ENCODE measurements at regions not wholly inside any gene's neighbourhood (a gene's known extent, or its start where the extent isn't known, plus 50 kb on each side); places are given as distances from the start of the nearest gene placed in this dataset.

GRCh38 chr17:53321651-53322050 is 501.1 kb upstream of the KIF2B start:
- Histone ChIP-seq H3K36me3 (no peaks in the 10 kb centered on the region), H3K4me3 (no peak overlapping the region), H3K9me3 (no peaks in the 10 kb centered on the region), H3K27ac (no peak overlapping the region), H3K27me3 (no peaks in the 10 kb centered on the region), H3K4me1 (no peaks in the 10 kb centered on the region)
- intact Hi-C loops (cut with DNase I), result no loop called here
- TF ChIP-seq CTCF (IDR thresholded peaks at IDR 0.05), result no peak
- no peak for TF ChIP-seq POLR2A (IDR thresholded peaks at IDR 0.05)
- no peak for DNase-seq
- 50 to 63% methylated on average over 2 of the region's 2 CpGs for WGBS, 2 donors

- WGBS, 2 donors, result 86 to 89% methylated on average over 3 of the region's 3 CpGs
Observed at GRCh38 chr17:53319947-53320346, 502.8 kb upstream of the KIF2B start.

GRCh38 chr17:53316988-53317387 is 505.7 kb upstream of the KIF2B start:
- 59 to 67% methylated on average over 1 of the region's 1 CpG for WGBS, 2 donors
- H3K9me3 ChIP-seq, result no peaks in the 10 kb centered on the region
- TF ChIP-seq POLR2A (IDR thresholded peaks at IDR 0.05) (no peak), CTCF (IDR thresholded peaks at IDR 0.05) (no peak)
- no peaks in the 10 kb centered on the region for H3K36me3 ChIP-seq
- no peak overlapping the region for H3K4me3 ChIP-seq
- H3K27ac ChIP-seq, result no peak overlapping the region
- no peak for DNase-seq
- H3K4me1 ChIP-seq, result no peaks in the 10 kb centered on the region
- no peaks in the 10 kb centered on the region for H3K27me3 ChIP-seq
- intact Hi-C loops (cut with DNase I), result no loop called here

More at GRCh38 chr17:53319947-53320346, 502.8 kb upstream of the KIF2B start:
- TF ChIP-seq POLR2A (IDR thresholded peaks at IDR 0.05) (no peak), CTCF (IDR thresholded peaks at IDR 0.05) (no peak)
- Histone ChIP-seq H3K27me3 (no peaks in the 10 kb centered on the region), H3K4me3 (no peak overlapping the region), H3K4me1 (no peaks in the 10 kb centered on the region), H3K9me3 (no peaks in the 10 kb centered on the region), H3K36me3 (no peaks in the 10 kb centered on the region), H3K27ac (no peak overlapping the region)
- no peak for DNase-seq
- intact Hi-C loops (cut with DNase I), result no loop called here

- Histone ChIP-seq H3K9me3 (no peaks in the 10 kb centered on the region), H3K4me1 (no peaks in the 10 kb centered on the region), H3K27me3 (no peaks in the 10 kb centered on the region), H3K27ac (no peak overlapping the region), H3K4me3 (no peak overlapping the region), H3K36me3 (no peaks in the 10 kb centered on the region)
- no peak for TF ChIP-seq POLR2A (IDR thresholded peaks at IDR 0.05)
- no peak for TF ChIP-seq CTCF (IDR thresholded peaks at IDR 0.05)
- WGBS, 2 donors, result 75 to 77% methylated on average over 3 to 5 of the region's 5 CpGs
- intact Hi-C loops (cut with DNase I), result no loop called here
- no peak for DNase-seq
Observed at GRCh38 chr17:53316073-53316472, 506.7 kb upstream of the KIF2B start.

- DNase-seq, result no peak
- H3K27me3 ChIP-seq, result no peaks in the 10 kb centered on the region
- H3K36me3 ChIP-seq, result no peaks in the 10 kb centered on the region
- H3K4me3 ChIP-seq, result no peak overlapping the region
- no peak overlapping the region for H3K27ac ChIP-seq
- H3K9me3 ChIP-seq, result peaks cover 0 to 6% (median 0%) of the 10 kb centered on the region in 3 donors
- WGBS, 2 donors, result 55 to 64% methylated on average over 3 of the region's 3 CpGs
- H3K4me1 ChIP-seq, result no peaks in the 10 kb centered on the region
- TF ChIP-seq CTCF (IDR thresholded peaks at IDR 0.05) (no peak), POLR2A (IDR thresholded peaks at IDR 0.05) (no peak)
- intact Hi-C loops (cut with DNase I), result no loop called here
Observed at GRCh38 chr17:53314521-53314920, 508.2 kb upstream of the KIF2B start.

Data from esophagus squamous epithelium (tissue), 5 donors.